ENCODE measurements at regions not wholly inside any gene's neighbourhood (a gene's known extent, or its start where the extent isn't known, plus 50 kb on each side); places are given as distances from the start of the nearest gene placed in this dataset.
"Not testable (repeated sequence)": the region's sequence is repeated elsewhere in the genome, so short reads cannot be mapped to it uniquely, and the experiment has no call there.

- CTCF ChIA-PET: interaction anchor here (0.7 kb wide), 1 partner anchor 585 kb away, joined by 4 read pairs; no protein-coding TSS in a partner anchor
- POLR2A ChIA-PET: not testable (repeated sequence)
Observed at GRCh38 chr12:93094222-93094621, 165.1 kb upstream of the EEA1 start.

- POLR2A ChIA-PET: no interaction called here
- CTCF ChIA-PET: interaction anchor here (0.7 to 1.5 kb wide), 3 partner anchors 11 to 313 kb away, joined by 3 to 5 read pairs (median 4); no protein-coding TSS in a partner anchor
Observed at GRCh38 chr12:93094988-93095737, 166.1 kb upstream of the EEA1 start.

- ChIA-PET POLR2A (no interaction called here), CTCF (interaction anchor here (0.7 to 3.1 kb wide), 10 partner anchors 9 to 300 kb away, joined by 3 to 14 read pairs (median 3); no protein-coding TSS in a partner anchor)
Observed at GRCh38 chr12:93097417-93097816, 168.3 kb upstream of the EEA1 start.

- CTCF ChIA-PET: interaction anchor here (0.7 to 3.1 kb wide), 11 partner anchors 8 to 427 kb away, joined by 3 to 14 read pairs (median 3); no protein-coding TSS in a partner anchor
- POLR2A ChIA-PET: interaction anchor here (0.6 to 0.7 kb wide), 2 partner anchors 151 to 281 kb away, joined by 4 read pairs; no protein-coding TSS in a partner anchor
Observed at GRCh38 chr12:93098077-93098476, 169.0 kb upstream of the EEA1 start.

- CTCF ChIA-PET: no interaction called here
- POLR2A ChIA-PET: no interaction called here
Observed at GRCh38 chr12:93099792-93100191, 170.7 kb upstream of the EEA1 start.

GRCh38 chr12:93100610-93101009 is 171.5 kb upstream of the EEA1 start:
- CTCF ChIA-PET: no interaction called here
- POLR2A ChIA-PET: no interaction called here

GRCh38 chr12:93101367-93101766 is 172.3 kb upstream of the EEA1 start:
- ChIA-PET POLR2A (no interaction called here), CTCF (no interaction called here)

- ChIA-PET POLR2A (no interaction called here), CTCF (no interaction called here)
Observed at GRCh38 chr12:93102312-93102711, 173.2 kb upstream of the EEA1 start.

GRCh38 chr12:93102744-93103143 is 173.6 kb upstream of the EEA1 start:
- CTCF ChIA-PET: no interaction called here
- POLR2A ChIA-PET: no interaction called here

GRCh38 chr12:93103154-93103553 is 174.1 kb upstream of the EEA1 start:
- CTCF ChIA-PET: no interaction called here
- POLR2A ChIA-PET: no interaction called here

- ChIA-PET POLR2A (interaction anchor here (0.5 kb wide), 1 partner anchor 1353 kb away, joined by 3 read pairs; no protein-coding TSS in a partner anchor), CTCF (no interaction called here)
Observed at GRCh38 chr12:93104535-93104934, 175.4 kb upstream of the EEA1 start.

- ChIA-PET CTCF (interaction anchor here (1.5 to 2.1 kb wide), 2 partner anchors 9 to 11 kb away, joined by 5 to 6 read pairs; no protein-coding TSS in a partner anchor), POLR2A (interaction anchor here (0.7 kb wide), 1 partner anchor 302 kb away, joined by 3 read pairs; no protein-coding TSS in a partner anchor)
Observed at GRCh38 chr12:93106910-93107309, 177.8 kb upstream of the EEA1 start.

- POLR2A ChIA-PET: interaction anchor here (0.7 kb wide), 1 partner anchor 301 kb away, joined by 3 read pairs; no protein-coding TSS in a partner anchor
Observed at GRCh38 chr12:93107514-93108312, 178.6 kb upstream of the EEA1 start.

GRCh38 chr12:93108985-93109384 is 179.9 kb upstream of the EEA1 start:
- ChIA-PET CTCF (no interaction called here), POLR2A (no interaction called here)

More at GRCh38 chr12:93107514-93108312, 178.6 kb upstream of the EEA1 start:
- CTCF ChIA-PET: interaction anchor here (0.6 to 1.5 kb wide), 2 partner anchors 9 to 877 kb away, joined by 3 to 6 read pairs; no protein-coding TSS in a partner anchor

GRCh38 chr12:93109551-93110203 is 180.6 kb upstream of the EEA1 start:
- ChIA-PET POLR2A (interaction anchor here (0.7 kb wide), 1 partner anchor 271 kb away, joined by 3 read pairs; no protein-coding TSS in a partner anchor), CTCF (interaction anchor here (0.6 to 1.5 kb wide), 3 partner anchors 12 to 993 kb away, joined by 3 to 4 read pairs (median 4); no protein-coding TSS in a partner anchor)

GRCh38 chr12:93111773-93112172 is 182.7 kb upstream of the EEA1 start:
- POLR2A ChIA-PET: no interaction called here
- CTCF ChIA-PET: no interaction called here

GRCh38 chr12:93113317-93114006 is 184.4 kb upstream of the EEA1 start:
- POLR2A ChIA-PET: no interaction called here
- CTCF ChIA-PET: interaction anchor here (0.9 kb wide), 1 partner anchor 16 kb away, joined by 3 read pairs; no protein-coding TSS in a partner anchor

- CTCF ChIA-PET: no interaction called here
- POLR2A ChIA-PET: no interaction called here
Observed at GRCh38 chr12:93115198-93115601, 186.1 kb upstream of the EEA1 start.

GRCh38 chr12:93115646-93116045 is 186.6 kb upstream of the EEA1 start:
- CTCF ChIA-PET: no interaction called here
- POLR2A ChIA-PET: no interaction called here
